ENCODE measurements at regions not wholly inside any gene's neighbourhood (a gene's known extent, or its start where the extent isn't known, plus 50 kb on each side); places are given as distances from the start of the nearest gene placed in this dataset.
"Not testable (repeated sequence)": the region's sequence is repeated elsewhere in the genome, so short reads cannot be mapped to it uniquely, and the experiment has no call there.

- no peak for DNase-seq (ENCODE audit: low spot score)
- in situ Hi-C loops (cut with MboI; ENCODE audit: low sequenced_read_pairs, unreplicated experiment), result no loop called here
- no peak for TF ChIP-seq CTCF (IDR thresholded peaks at IDR 0.05; ENCODE audit: borderline replicate concordance, control extremely low read depth, extremely low read depth, insufficient read depth, missing control alignments)
Observed at GRCh38 chr16:35793601-35794000, 2334.2 kb downstream of the TP53TG3F start.

GRCh38 chr16:35794896-35795295 lies 2335.5 kb downstream of the TP53TG3F start:
- no peak for DNase-seq (ENCODE audit: low spot score)
- TF ChIP-seq CTCF (IDR thresholded peaks at IDR 0.05; ENCODE audit: borderline replicate concordance, control extremely low read depth, extremely low read depth, insufficient read depth, missing control alignments), result no peak
- in situ Hi-C loops (cut with MboI; ENCODE audit: low sequenced_read_pairs, unreplicated experiment), result no loop called here

GRCh38 chr16:35795361-35796029 lies 2336.1 kb downstream of the TP53TG3F start:
- in situ Hi-C loops (cut with MboI; ENCODE audit: low sequenced_read_pairs, unreplicated experiment), result no loop called here

GRCh38 chr16:35797811-35798210 lies 2338.4 kb downstream of the TP53TG3F start:
- in situ Hi-C loops (cut with MboI; ENCODE audit: low sequenced_read_pairs, unreplicated experiment), result no loop called here
- no peak for TF ChIP-seq CTCF (IDR thresholded peaks at IDR 0.05; ENCODE audit: borderline replicate concordance, control extremely low read depth, extremely low read depth, insufficient read depth, missing control alignments)

More at GRCh38 chr16:35795361-35796029, 2336.1 kb downstream of the TP53TG3F start:
- no peak for DNase-seq (ENCODE audit: low spot score)
- TF ChIP-seq CTCF (IDR thresholded peaks at IDR 0.05; ENCODE audit: borderline replicate concordance, control extremely low read depth, extremely low read depth, insufficient read depth, missing control alignments), result no peak

GRCh38 chr16:35798885-35799426 lies 2339.5 kb downstream of the TP53TG3F start:
- in situ Hi-C loops (cut with MboI; ENCODE audit: low sequenced_read_pairs, unreplicated experiment), result no loop called here
- TF ChIP-seq CTCF (IDR thresholded peaks at IDR 0.05; ENCODE audit: borderline replicate concordance, control extremely low read depth, extremely low read depth, insufficient read depth, missing control alignments), result no peak
- no peak for DNase-seq (ENCODE audit: low spot score)

More at GRCh38 chr16:35797811-35798210, 2338.4 kb downstream of the TP53TG3F start:
- DNase-seq (ENCODE audit: low spot score), result no peak

- DNase-seq (ENCODE audit: low spot score); in situ Hi-C loops (cut with MboI; ENCODE audit: low sequenced_read_pairs, unreplicated experiment): not testable (repeated sequence)
Observed at GRCh38 chr16:35804465-35804864, 2345.1 kb downstream of the TP53TG3F start.

GRCh38 chr16:35823342-35823741 lies 2363.9 kb downstream of the TP53TG3F start:
- DNase-seq (ENCODE audit: low spot score), result no peak
- TF ChIP-seq CTCF (IDR thresholded peaks at IDR 0.05; ENCODE audit: borderline replicate concordance, control extremely low read depth, extremely low read depth, insufficient read depth, missing control alignments), result no peak
- in situ Hi-C loops (cut with MboI; ENCODE audit: low sequenced_read_pairs, unreplicated experiment), result no loop called here

All from GM13976 (cell line).